HG02938 (cell line): ENCODE measurements at regions not wholly inside any gene's neighbourhood (a gene's known extent, or its start where the extent isn't known, plus 50 kb on each side); places are given as distances from the start of the nearest gene placed in this dataset.
"Not testable (repeated sequence)": the region's sequence is repeated elsewhere in the genome, so short reads cannot be mapped to it uniquely, and the experiment has no call there.

Experiments used
- ATAC-seq: cut with Tn5 transposase; IDR thresholded peaks from one replicate; pipeline ENCODE4 v1.9.1; 2021; ENCODE audit warnings: mild to moderate bottlenecking, moderate library complexity; ENCODE audit not compliant: unreplicated experiment

- no peak for ATAC-seq
Measured at GRCh38 chr9:26789959-26790358, 102.6 kb downstream of the CAAP1 start.

DNA sequence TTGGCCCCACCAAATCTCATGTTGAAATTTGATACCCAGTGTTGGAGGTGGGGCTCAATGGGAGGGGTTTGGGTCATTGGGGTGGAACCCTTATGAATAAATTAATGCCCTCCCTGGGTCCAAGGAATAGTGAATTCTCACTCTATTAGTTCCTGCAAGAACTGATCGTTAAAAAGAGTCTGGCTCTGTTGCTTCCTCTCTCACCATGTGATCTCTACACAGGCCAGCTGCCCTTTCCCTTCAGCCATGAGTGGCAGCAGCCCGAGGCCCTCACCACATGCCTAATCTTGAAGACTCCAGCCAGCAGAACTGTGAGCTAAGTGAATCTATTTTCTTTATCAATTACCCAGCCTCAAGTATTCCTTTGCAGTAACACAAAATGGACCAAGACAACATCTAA, 106.0 kb downstream of the CAAP1 start:
- no peak for ATAC-seq

- ATAC-seq, result no peak
Measured at GRCh38 chr9:26782899-26783298, 109.7 kb downstream of the CAAP1 start.

DNA sequence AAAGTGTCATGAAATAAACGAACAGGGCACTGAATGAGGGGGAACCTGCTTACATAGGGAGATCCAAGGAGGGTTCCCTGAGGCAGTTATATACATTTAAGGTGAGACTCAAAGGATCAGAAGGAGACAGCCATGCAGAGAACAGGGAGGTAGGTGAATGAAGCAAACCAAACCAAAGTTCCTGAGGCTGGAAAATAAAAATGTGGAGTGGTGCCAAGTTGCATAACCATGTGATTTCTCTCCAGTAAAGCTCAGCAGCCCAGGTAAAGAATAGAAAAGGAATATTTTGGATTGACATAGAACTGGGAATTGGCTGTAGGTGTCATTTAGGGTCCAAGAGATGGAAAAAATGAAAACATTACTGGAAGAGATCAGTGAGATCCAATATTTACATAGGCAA, 110.7 kb downstream of the CAAP1 start:
- no peak for ATAC-seq

GRCh38 chr9:26780307-26780706, 112.3 kb downstream of the CAAP1 start:
- not testable (repeated sequence) for ATAC-seq

GRCh38 chr9:26779062-26779461, 113.5 kb downstream of the CAAP1 start:
- ATAC-seq, result no peak

- no peak for ATAC-seq
Measured at GRCh38 chr9:26775391-26775790, 117.2 kb downstream of the CAAP1 start.

GRCh38 chr9:26773056-26773455, 119.5 kb downstream of the CAAP1 start:
- ATAC-seq, result no peak

- ATAC-seq, result no peak
Measured at GRCh38 chr9:26770821-26771220, 121.8 kb downstream of the CAAP1 start.

DNA sequence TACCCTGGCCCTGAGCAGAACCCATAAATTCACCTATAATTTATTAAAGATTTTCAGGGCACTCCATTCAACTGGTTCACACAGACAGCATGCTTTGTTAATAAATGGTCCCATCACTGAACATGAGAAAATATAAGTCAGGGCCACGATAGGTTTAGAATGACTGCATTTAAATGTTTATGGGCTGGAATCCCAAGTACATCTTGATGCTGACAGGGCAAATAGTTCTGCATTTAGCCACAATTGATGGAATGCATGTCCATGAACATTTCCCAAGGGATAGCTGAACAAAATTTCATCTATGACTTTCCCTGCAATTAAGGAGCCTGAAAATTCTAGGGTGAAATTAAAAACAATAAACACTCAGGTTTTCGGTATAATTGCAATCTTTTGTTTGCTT, 124.5 kb downstream of the CAAP1 start:
- ATAC-seq, result no peak

DNA sequence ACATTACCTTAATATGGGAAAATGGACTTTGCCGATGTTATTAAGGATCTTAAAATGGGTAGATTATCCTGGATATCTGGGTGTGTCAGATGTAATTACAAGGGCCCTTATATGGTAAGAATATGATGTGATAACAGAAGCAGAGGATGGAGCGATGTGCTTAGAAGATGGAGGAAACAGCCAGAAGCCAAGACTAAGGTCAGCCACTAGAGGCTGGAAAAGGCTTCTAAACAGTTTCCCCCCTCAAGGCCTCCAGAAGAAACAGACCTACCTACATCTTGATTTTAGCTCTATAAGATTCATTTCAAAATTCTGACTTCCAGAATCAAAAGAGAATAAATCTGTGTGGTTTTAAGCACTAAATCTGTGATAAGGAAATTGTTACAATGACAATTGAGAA, 131.9 kb downstream of the CAAP1 start:
- ATAC-seq, result no peak

GRCh38 chr9:26758655-26759054, 133.9 kb downstream of the CAAP1 start:
- ATAC-seq, result no peak

DNA sequence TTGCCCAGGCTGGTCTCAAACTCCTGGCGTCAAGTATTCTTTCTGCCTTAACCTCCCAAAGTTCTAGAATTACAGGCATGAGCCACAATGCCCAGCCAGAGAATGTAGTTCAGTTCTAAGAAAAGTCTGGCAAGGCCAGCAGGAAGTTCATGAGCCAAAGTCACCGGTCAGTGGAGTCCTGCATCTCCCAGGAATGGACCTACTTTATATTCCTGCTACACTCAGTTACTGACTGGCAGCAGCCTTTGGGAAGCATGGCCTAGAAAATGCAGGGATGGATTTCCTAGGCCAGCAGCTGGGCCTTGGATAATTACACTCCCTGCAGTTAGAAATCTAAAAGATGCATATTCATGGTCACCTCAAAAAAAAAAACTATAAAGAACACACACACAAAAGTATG, 135.7 kb downstream of the CAAP1 start:
- ATAC-seq, result no peak

- ATAC-seq, result no peak
Measured at GRCh38 chr9:26755476-26755875, 137.1 kb downstream of the CAAP1 start.

DNA sequence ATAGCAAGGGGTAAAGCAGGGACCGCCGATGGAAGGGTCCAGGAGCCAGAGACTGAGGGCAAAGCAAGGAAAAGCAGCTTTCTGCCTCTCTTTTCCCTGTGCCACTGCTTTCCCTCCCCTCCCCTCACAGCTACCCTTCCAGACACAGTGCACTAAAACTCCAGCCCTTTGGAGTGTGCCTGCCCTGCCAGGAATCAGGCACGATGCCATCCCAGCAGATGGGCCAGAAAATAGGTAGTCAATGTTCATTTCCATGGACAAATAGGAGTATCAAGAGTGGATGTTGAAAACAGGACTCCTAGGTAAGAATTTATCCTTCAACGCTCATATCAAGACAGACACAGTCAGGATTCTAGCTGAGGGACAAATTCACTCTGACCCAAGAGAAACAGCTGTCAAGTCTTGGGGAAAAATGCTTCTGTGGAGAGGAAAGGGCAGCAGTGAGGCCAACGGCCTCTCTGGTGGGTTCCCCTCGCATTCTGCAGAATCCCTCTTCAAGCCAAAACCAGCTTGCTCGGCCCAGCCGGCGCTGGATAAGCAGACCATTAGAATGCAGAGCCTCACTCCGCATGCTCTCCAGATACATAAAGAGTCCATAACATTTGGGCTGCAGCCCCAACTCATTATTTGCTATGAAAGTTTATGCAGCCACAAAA, 138.0 kb downstream of the CAAP1 start:
- no peak for ATAC-seq

GRCh38 chr9:26753971-26754370, 138.6 kb downstream of the CAAP1 start:
- no peak for ATAC-seq

GRCh38 chr9:26750162-26750561, 142.4 kb downstream of the CAAP1 start:
- no peak for ATAC-seq

DNA sequence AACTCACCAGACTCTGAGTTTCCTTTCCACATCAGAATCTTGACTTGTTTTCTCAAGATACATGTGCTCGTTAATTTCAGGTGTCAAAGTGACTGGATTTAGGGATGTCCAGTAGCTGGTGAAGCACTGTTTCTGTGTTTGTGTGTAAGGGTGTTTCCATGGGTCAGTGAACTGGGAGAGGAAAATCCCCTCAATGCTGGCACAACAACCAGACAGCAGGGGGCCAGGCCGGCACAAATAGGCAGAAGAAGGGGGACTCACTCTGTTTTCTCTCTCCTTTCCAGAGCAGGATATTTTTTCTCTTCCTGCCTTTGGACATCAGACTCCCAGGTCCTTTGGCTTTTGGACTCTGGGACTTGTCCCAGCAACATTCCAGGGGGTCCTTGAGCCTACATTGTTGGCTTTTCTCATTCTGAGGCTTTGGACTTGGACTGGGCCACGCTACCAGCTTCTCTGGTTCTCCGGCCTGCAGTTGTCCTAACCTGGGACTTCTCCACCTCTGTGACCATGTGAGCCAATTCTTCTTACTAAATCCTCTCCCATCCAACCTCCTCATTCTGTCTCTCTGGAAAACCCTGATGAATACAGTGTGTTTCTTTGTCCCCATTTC, 144.0 kb downstream of the CAAP1 start:
- no peak for ATAC-seq

- no peak for ATAC-seq
Measured at GRCh38 chr9:26747611-26748010, 145.0 kb downstream of the CAAP1 start.

DNA sequence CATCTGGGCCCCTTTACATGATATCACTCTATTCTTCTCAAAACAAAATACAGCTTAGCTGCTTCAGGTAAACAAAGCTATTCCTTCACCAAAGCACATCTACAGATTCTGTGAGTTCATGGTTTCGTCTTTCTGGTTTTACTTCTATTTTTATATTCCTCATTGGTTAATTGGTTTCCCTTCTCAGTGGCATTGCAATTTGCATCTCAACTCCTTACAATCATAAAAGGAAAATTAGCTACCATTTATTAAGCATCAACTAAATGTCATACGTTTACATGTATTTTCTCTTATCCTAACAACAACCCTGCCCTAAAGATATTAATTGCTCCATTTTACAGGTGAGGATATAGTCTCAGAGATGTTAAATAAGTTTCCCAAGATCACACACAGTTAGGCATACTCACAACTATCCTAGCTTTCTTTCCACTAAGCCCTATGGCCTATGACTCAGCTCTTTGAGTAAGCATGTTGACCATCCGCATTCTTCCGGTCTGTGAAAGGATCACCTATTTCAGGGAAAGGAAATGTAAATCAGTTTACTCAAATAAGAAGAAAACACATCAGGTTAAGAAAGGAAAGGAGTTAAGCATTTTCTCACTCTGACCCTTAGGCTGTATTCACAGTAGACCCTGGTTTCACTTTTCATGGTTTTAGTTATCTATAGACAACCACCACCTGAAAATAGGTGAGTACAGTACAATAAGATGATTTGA, 146.1 kb downstream of the CAAP1 start:
- ATAC-seq, result peak; percentile 91

DNA sequence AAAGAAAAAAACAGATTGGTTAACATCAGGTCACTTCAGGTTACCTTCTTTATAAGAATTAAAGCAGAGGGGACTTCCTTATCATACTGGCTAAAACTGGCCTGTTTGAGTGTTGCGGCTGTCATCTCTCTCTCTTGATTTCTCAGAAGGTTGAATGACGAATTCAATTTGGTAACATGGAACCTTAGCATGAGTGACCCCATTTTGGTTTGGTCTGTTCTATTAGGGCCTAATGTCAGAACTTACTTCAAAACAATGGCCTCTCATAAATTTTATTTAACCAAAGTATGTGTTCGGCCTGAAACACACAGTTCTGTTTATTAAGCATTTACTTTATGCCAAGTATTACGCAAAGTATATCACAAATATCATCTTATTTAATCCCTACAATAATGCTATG, 147.5 kb downstream of the CAAP1 start:
- ATAC-seq, result no peak

DNA sequence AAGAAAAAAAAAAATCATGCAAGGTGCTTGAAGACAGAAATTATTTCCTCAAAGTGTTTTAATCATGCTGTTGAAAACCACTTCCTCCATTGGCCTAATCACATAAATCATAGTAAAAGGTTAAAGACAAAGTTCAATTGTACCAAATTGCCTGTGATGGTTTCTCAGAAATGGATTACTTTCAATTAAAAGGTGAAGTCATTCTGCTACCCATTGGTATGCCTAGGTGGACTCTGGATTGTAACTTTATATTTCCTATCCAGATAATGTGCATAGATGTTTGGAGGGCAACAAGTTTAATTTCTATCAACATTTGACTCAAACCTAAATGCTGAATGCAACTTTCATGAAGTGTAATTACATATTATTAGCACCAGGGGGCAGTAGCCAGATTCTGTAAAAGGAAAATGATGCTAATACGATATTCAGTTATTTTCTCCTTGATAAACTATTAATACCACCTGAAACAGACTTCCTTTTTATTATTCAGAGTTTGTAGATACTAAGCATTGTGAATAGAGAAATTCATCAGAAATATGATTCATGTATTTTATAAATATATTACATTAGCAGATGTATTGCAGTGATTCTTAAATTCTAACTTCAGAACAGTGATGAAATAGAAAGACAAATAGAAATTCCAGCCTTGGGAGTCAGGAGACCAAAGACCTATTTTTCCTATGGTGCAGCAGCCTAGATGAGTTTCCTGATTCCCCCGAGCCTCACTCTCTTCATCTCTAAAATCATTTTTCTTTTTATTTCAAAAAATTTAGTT, 148.2 kb downstream of the CAAP1 start:
- ATAC-seq, result no peak
